DMS 273 treated with DMSO at 0.1 percent for 48 hours (cell line): ENCODE measurements at regions not wholly inside any gene's neighbourhood (a gene's known extent, or its start where the extent isn't known, plus 50 kb on each side); places are given as distances from the start of the nearest gene placed in this dataset.
A peak's percentile ranks its signal among the peaks of the same experiment; 100 is the strongest.
"Not testable (repeated sequence)": the region's sequence is repeated elsewhere in the genome, so short reads cannot be mapped to it uniquely, and the experiment has no call there.

ENCODE experiments used
- DNase-seq: peaks from one replicate; lab custom pipeline; 2025; lab: John Stamatoyannopoulos, UW

- DNase-seq = peak; percentile 13
Observed at GRCh38 chr2:7634409-7634808, 717.2 kb downstream of the RNF144A start.

GRCh38 chr2:7639476-7639875, 722.3 kb downstream of the RNF144A start:
- no peak for DNase-seq

- not testable (repeated sequence) for DNase-seq
Observed at GRCh38 chr2:7641272-7641671, 724.1 kb downstream of the RNF144A start.

- no peak for DNase-seq
Observed at GRCh38 chr2:7646024-7646423, 728.8 kb downstream of the RNF144A start.

DNA sequence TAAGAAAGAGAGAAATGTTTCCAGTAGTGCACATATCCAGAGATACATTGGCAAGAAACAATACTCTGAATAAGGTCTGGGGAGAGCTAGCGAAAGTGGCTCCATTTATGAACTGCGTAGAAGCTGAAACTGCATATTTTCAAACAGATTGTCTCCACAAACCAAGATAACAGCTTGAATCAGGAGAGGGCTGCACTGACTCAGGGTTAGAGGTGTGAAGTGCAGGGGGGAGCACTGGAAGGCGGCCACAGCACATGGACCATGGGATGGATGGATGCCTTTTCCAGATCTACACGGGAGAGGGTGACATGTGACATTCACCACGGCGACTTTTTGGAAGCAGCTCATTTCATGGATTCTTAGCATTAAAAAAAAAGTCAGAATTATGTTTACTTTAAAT, 729.4 kb downstream of the RNF144A start:
- no peak for DNase-seq

DNA sequence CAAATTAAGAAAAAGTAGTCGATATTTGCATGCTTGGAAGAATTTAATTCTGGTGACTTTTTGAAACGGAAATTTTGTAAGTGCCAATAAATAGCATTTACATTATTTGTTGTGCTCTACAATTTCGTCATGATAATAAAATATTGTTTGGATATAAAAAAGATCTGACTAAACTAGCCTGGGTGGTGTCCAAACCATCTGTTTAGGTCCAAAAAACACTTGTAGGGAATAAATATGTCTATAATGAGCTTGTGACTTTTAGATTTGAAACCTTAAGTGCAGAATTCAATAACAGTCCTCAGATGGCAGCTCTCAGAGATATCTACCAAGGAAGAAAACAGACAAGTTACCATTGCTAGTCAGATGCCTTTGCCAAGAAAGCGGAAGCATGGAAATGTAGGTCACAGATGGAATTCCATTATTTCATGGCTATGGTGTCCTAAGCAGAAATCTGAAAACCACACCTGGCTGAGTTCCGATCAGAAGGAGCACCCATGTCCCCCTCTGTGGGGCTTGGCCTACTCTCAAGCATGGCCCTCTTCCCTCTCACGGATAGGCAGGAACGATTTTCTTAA, 731.1 kb downstream of the RNF144A start:
- DNase-seq = no peak

DNA sequence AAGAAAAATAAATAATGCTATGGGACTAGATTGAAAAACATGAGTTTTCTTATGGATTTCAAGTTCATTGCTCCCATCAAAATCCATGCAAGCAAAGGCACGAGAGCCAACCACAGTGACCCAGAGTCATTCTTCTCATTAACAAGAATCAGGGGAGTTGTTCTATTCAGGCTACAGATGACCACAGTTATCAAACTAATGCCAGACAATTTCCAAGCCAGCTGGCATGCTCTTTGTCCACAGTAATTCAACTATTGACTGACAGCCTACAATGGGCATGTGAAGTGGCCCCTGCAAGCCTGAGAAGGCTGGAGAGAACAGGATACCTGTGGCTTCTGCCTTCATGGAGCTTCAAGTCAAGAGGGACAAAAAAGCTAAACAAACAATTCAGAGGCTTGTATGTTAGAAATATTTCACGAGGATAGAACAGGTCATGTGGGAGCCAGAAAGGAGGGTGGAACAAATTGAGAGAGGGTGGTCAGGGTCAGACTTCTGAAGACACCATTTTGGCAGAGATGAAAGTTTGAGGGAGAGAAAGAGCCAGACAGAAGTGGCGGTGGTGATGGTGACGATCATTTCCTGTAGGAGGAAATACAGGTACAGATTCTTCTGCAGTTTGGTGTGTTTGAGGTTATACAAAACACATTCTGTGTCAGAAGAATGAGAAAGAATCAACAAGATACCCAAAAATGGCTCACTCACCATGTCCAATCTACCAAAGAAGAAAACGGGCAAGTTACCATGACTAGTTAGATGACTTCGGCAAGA, 732.4 kb downstream of the RNF144A start:
- DNase-seq = no peak

DNA sequence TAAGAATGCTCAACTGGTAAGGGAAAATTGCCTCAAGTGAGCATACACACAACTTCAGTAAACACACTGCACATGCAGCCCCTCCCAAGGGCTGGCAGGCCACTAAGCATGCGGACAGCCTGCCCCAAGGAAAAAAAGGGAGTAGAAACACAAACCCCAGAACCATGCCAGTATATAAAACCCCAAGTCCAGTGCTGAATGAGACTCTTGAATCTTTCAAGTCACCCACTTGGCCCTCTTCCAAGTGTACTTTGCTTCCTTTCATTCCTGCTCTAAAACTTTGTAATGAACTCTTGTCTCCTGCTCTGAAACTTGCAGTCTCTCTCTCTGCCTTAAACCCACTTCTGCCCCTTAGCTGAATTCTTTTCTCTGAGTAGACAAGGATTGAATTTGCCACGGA, 736.4 kb downstream of the RNF144A start:
- no peak for DNase-seq

GRCh38 chr2:7655629-7656028, 738.4 kb downstream of the RNF144A start:
- DNase-seq = no peak

DNA sequence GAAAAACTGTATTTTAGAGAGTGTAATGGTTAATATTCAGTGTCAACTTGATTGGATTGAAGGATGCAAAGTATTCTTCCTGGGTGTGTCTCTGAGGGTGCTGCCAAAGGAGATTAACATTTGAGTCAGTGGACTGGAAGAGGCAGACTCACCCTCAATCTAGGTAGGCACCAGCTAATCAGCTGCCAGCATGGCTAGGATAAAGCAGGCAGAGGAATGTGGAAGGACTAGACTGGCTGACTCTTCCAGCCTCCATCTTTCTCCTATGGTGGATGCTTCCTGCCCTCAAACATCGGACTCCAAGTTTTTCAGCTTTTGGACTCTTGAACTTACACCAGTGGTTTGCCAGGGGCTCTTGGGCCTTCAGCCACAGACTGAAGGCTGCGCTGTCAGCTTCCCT, 740.3 kb downstream of the RNF144A start:
- DNase-seq = not testable (repeated sequence)

DNA sequence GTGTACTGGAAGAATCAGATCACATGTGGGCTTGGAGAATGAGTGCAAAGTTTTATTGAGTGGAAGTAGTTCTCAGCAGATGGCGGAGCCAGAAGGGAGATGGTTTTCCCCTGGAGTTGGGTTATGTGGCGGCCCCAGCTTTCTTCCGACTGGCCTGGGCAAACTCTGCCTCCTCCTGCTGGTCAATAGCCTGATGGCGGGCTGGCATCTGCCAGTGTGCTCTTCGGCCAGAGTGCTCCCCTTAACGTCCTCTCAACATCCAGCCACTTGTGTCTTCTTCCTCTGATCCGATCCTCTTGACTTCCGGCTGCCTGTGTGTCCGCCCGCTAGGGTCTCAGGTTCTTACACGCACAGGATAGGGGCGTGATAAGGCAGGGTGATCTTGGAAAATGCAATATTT, 741.3 kb downstream of the RNF144A start:
- no peak for DNase-seq

- no peak for DNase-seq
Observed at GRCh38 chr2:7660816-7661215, 743.6 kb downstream of the RNF144A start.

DNA sequence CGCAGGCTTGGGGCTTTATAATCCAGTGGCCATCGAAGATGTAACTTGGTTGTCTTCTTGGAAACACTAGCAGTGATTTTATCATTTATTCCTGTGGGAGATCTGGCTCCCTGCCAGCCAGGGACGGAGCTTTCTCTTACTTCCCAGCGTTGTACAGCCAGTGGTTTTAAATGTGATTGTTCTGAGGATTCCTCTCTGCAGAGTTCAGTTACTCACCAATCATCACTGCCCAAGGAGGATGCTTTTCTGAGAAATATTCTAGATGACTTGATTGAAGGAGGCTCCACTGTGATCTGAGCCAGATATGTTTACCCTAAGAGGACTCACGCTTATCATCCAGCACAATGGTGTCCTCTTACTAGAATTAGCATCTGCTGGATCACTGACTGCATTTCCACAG, 744.3 kb downstream of the RNF144A start:
- DNase-seq = no peak

DNA sequence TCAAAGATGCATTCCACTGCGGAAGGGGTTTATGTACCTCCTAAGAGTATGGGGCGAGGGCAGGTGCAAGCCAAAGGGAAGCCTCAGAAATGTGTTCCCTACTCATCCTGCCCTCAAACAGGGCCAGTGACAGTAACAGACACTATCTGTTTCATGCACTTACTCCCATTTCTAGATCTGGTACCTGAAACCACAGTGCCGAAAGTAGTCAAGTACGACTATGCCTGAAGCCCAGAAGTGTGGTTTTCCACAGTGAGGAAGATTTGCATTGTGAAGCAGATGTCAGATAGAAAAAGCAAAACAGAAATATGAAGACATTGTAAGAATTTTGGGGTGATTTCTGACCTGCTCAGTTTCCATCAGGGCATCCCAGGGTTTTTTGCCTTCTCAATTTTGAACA, 748.7 kb downstream of the RNF144A start:
- no peak for DNase-seq

DNA sequence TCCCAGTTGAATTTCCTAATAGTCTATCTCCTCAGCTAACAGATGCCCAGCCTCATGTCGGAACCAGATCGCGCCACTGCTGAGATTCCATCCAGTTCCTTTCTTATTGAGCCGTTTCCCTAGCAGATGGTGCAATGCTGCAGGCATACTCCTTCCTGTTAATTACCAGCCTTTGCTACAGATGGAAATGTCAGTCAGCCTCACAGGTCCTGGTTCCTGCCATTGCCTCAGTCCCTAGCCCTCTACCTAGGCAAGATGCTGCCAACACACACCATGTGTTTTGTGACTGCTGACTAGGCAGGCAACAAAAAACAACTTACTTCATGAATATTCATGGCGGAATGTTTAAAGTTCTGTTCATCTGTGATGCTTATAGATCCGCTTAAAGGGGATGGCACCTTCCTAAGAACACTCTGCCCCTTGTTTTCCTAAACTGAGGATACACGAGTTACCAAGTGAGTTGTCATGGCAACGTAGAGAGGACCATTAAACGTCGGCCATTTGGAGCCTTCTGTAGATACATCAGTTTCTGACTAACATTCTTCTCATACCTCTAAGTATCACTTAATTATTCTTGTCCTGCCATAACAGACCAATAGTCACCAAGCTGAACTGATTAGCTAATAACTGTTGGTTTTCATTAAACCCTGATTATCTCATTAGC, 749.5 kb downstream of the RNF144A start:
- DNase-seq = peak; percentile 98

- DNase-seq = no peak
Observed at GRCh38 chr2:7667260-7667757, 750.1 kb downstream of the RNF144A start.

DNA sequence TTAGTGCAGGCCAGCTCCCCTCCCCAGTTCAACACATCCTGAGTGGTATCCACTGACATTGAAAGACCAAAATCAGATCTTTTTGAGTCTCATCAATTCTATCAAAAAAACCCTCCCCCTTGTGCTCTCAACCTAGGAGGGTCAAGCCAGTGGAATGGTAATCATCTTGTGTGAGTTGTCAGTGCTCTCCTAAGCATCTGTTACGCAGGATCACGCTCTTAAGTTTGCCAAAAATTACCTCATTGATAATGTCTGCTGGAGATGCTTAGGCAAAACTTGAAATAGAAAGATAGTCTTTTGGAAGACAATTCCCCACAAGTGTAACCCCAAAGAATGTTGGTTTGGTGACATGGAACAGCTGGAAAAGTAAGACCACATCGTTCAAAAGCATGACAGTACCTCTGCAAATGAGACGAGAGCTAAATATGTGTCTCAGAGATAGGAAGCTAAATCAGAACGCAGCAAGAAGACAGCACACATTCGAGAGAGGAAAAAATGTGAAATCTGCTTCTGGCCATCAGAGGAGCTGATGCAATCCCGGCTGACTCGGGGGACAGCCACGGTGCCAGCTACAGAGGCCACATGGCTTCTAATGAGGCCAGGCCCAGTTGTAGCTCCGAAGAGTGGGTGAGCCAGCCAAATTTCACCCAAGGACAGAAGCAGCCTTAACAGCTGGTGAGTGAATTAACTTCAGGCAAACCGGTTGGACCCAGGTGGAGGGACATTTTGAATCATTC, 753.9 kb downstream of the RNF144A start:
- peak; percentile 57 for DNase-seq

- DNase-seq = peak; percentile 73
Observed at GRCh38 chr2:7672027-7672684, 754.9 kb downstream of the RNF144A start.

DNA sequence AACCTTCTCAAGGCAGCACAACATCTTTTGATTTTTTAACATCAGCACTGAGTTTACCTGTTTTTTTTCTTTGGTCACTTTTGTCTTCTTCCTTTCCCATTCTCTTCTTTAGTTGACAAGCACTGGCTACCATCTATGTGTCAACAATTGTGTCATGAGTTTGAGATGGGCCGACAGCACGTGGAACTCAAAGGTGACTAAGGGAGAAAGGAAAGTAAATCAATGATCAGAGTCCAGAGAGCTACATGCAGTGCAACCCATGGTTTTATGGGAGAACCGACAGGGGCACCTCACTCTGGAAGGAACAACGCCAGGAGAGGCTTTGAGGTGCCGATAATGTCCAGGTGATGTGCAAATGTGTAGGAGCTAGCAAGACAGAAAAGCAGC, 755.5 kb downstream of the RNF144A start:
- no peak for DNase-seq

DNA sequence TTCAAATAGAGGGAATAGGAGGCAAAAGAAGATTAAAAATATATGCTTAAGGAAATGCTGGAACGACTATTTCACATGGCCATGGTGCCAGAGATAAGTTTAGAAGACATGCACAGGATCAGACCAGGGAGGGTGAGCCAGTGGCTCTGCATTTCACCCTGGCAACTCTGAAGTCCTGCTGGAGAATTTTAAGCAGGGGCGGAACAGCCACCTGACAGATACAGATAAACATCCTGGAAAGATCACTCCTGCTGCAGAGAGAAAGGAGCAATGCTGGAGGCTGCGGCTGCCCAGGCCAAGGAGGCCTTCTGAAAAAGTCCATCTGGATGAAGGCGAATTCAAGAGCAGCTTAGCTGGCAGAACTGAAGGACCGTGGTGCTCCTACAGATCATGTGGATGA, 755.9 kb downstream of the RNF144A start:
- no peak for DNase-seq

- no peak for DNase-seq
Observed at GRCh38 chr2:7673853-7674252, 756.6 kb downstream of the RNF144A start.

DNA sequence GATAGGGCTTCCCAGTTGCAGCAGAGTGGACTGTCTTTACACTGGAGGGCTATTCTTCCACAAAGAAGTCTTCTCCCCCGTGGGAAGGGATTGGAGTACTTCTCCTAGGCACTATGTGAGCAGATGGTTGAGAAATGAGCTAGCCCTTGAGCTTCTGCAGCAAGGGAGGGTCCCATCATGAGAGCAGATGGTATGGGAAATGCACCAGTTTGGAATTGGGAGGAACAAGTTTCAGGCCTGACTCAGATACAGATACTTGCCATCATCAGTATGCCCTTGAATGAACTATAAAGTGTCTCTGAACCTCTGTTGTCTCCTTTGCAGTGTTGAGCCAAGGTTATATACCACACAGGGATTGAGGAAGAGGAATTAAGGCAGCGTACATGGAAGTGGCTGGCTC, 757.4 kb downstream of the RNF144A start:
- peak; percentile 87 for DNase-seq
